GM21529 (cell line): ENCODE measurements at regions not wholly inside any gene's neighbourhood (a gene's known extent, or its start where the extent isn't known, plus 50 kb on each side); places are given as distances from the start of the nearest gene placed in this dataset.
A peak's percentile ranks its signal among the peaks of the same experiment; 100 is the strongest.
"Not testable (repeated sequence)": the region's sequence is repeated elsewhere in the genome, so short reads cannot be mapped to it uniquely, and the experiment has no call there.

Experiments used
- ATAC-seq: cut with Tn5 transposase; IDR thresholded peaks from one replicate; pipeline ENCODE4 v1.9.1; 2021; ENCODE audit not compliant: unreplicated experiment

GRCh38 chr7:106348231-106348630 lies 63.4 kb upstream of the NAMPT start:
- ATAC-seq = no peak

GRCh38 chr7:106347229-106347833 lies 62.5 kb upstream of the NAMPT start:
- no peak for ATAC-seq

- peak; percentile 93 for ATAC-seq
Observed at GRCh38 chr7:106346678-106347217, 62.0 kb upstream of the NAMPT start.

- no peak for ATAC-seq
Observed at GRCh38 chr7:106346167-106346677, 61.4 kb upstream of the NAMPT start.

GRCh38 chr7:106345421-106346166 lies 60.8 kb upstream of the NAMPT start:
- no peak for ATAC-seq

- ATAC-seq = no peak
Observed at GRCh38 chr7:106344861-106345260, 60.1 kb upstream of the NAMPT start.

- ATAC-seq = no peak
Observed at GRCh38 chr7:106344211-106344610, 59.4 kb upstream of the NAMPT start.

- not testable (repeated sequence) for ATAC-seq
Observed at GRCh38 chr7:106342049-106342448, 57.3 kb upstream of the NAMPT start.

- not testable (repeated sequence) for ATAC-seq
Observed at GRCh38 chr7:106340247-106340596, 55.4 kb upstream of the NAMPT start.

- no peak for ATAC-seq
Observed at GRCh38 chr7:106339513-106340246, 54.9 kb upstream of the NAMPT start.

- ATAC-seq = no peak
Observed at GRCh38 chr7:106337754-106338153, 53.0 kb upstream of the NAMPT start.

- ATAC-seq = no peak
Observed at GRCh38 chr7:106335814-106336213, 51.0 kb upstream of the NAMPT start.
